ENCODE measurements at regions not wholly inside any gene's neighbourhood (a gene's known extent, or its start where the extent isn't known, plus 50 kb on each side); places are given as distances from the start of the nearest gene placed in this dataset.
"Not testable (repeated sequence)": the region's sequence is repeated elsewhere in the genome, so short reads cannot be mapped to it uniquely, and the experiment has no call there.

- not testable (repeated sequence) for H3K27me3 Mint-ChIP-seq (ENCODE audit: unreplicated experiment); H3K4me3 Mint-ChIP-seq (ENCODE audit: unreplicated experiment); H3K36me3 Mint-ChIP-seq (ENCODE audit: low read depth, unreplicated experiment); H3K4me1 Mint-ChIP-seq (ENCODE audit: unreplicated experiment); H3K27ac Mint-ChIP-seq (ENCODE audit: unreplicated experiment); DNase-seq (ENCODE audit: low spot score); H3K9me3 Mint-ChIP-seq (ENCODE audit: unreplicated experiment)
These were observed 80.9 kb upstream of the ADORA2B start for GRCh38 chr17:15864061-15864460.

DNA sequence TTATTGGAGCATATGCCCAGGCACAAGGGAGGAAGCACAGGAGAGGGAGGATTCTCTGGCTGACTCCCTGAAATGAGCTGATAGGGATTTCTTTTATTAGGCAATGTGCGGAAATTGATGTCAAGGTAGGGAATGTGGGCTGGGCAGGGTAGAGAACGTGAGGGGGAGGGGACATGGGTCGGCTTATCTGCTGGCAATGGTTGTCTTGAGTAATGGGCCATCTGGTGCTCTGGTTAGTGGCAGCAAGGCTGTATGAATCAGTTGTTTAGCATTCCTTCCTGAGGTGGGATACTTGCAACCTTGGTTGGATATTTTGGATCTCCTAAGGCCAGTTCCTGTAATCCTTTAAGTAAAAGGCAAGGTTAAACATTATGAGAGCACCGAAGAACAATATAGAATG lies 80.5 kb upstream of the ADORA2B start:
- H3K27ac Mint-ChIP-seq (ENCODE audit: unreplicated experiment); H3K36me3 Mint-ChIP-seq (ENCODE audit: low read depth, unreplicated experiment); DNase-seq (ENCODE audit: low spot score); H3K4me1 Mint-ChIP-seq (ENCODE audit: unreplicated experiment); H3K9me3 Mint-ChIP-seq (ENCODE audit: unreplicated experiment); H3K27me3 Mint-ChIP-seq (ENCODE audit: unreplicated experiment); H3K4me3 Mint-ChIP-seq (ENCODE audit: unreplicated experiment): not testable (repeated sequence)

GRCh38 chr17:15866015-15866414 lies 78.9 kb upstream of the ADORA2B start:
- H3K4me1 Mint-ChIP-seq (ENCODE audit: unreplicated experiment); H3K4me3 Mint-ChIP-seq (ENCODE audit: unreplicated experiment); H3K27ac Mint-ChIP-seq (ENCODE audit: unreplicated experiment); H3K27me3 Mint-ChIP-seq (ENCODE audit: unreplicated experiment); H3K9me3 Mint-ChIP-seq (ENCODE audit: unreplicated experiment); H3K36me3 Mint-ChIP-seq (ENCODE audit: low read depth, unreplicated experiment); DNase-seq (ENCODE audit: low spot score): not testable (repeated sequence)

- not testable (repeated sequence) for H3K4me3 Mint-ChIP-seq (ENCODE audit: unreplicated experiment); H3K36me3 Mint-ChIP-seq (ENCODE audit: low read depth, unreplicated experiment); H3K9me3 Mint-ChIP-seq (ENCODE audit: unreplicated experiment); H3K4me1 Mint-ChIP-seq (ENCODE audit: unreplicated experiment); H3K27ac Mint-ChIP-seq (ENCODE audit: unreplicated experiment); H3K27me3 Mint-ChIP-seq (ENCODE audit: unreplicated experiment); DNase-seq (ENCODE audit: low spot score)
These were observed 77.6 kb upstream of the ADORA2B start for GRCh38 chr17:15867331-15867730.

DNA sequence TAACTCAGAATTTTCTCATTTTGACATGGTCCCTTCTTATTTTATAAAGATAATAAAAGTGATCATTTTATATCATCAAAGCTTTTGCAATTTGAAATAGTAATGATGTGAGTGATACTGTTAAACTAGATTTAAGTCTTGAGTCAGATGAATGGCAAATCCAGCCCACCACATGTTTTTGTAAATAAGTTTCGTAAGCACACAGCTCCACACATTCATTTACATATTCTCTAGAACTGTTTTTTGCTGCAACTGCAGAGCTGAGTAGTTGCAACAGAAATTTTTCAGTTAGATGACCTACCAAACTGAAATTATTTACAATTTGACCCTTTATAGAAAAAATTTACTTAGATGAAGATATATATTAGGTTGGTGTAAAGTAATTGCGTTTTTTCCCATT lies 75.1 kb upstream of the ADORA2B start:
- H3K27ac Mint-ChIP-seq (ENCODE audit: unreplicated experiment); H3K4me1 Mint-ChIP-seq (ENCODE audit: unreplicated experiment); H3K36me3 Mint-ChIP-seq (ENCODE audit: low read depth, unreplicated experiment); H3K27me3 Mint-ChIP-seq (ENCODE audit: unreplicated experiment); H3K4me3 Mint-ChIP-seq (ENCODE audit: unreplicated experiment); H3K9me3 Mint-ChIP-seq (ENCODE audit: unreplicated experiment); DNase-seq (ENCODE audit: low spot score): not testable (repeated sequence)

- DNase-seq (ENCODE audit: low spot score); H3K36me3 Mint-ChIP-seq (ENCODE audit: low read depth, unreplicated experiment); H3K4me1 Mint-ChIP-seq (ENCODE audit: unreplicated experiment); H3K9me3 Mint-ChIP-seq (ENCODE audit: unreplicated experiment); H3K4me3 Mint-ChIP-seq (ENCODE audit: unreplicated experiment); H3K27me3 Mint-ChIP-seq (ENCODE audit: unreplicated experiment); H3K27ac Mint-ChIP-seq (ENCODE audit: unreplicated experiment): not testable (repeated sequence)
These were observed 72.3 kb upstream of the ADORA2B start for GRCh38 chr17:15872677-15873076.

DNA sequence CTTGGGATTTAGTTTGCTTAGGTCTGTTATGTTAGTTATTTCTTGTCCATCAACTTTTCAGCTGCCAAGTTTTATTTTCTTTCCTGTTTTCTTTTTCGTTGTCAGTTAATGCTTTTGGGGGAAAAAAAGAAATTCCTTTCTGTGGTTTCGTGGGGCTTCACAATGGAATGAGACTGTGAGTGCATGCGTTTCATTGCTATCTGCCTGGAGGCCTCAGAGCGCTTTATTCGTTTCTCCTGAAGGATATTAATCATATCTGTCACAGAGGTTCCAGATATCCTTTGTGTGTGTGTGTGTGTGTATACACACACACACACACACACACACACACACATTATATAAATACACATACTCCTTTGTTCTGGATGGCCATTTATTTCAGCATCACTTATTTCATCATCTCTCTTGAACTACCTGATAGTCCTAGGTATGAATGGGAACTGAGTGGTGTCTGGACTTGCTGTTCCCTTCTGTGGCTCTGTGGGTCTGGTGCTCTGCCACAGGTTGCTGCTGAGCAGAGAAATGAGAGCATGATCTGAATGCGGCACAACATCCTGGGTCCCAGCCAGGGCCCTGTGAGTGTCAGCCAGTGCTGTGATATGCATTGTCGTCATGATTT lies 66.9 kb upstream of the ADORA2B start:
- not testable (repeated sequence) for H3K27me3 Mint-ChIP-seq (ENCODE audit: unreplicated experiment); H3K9me3 Mint-ChIP-seq (ENCODE audit: unreplicated experiment); H3K4me3 Mint-ChIP-seq (ENCODE audit: unreplicated experiment); H3K36me3 Mint-ChIP-seq (ENCODE audit: low read depth, unreplicated experiment); DNase-seq (ENCODE audit: low spot score); H3K4me1 Mint-ChIP-seq (ENCODE audit: unreplicated experiment)
- peak overlapping the region; percentile 61 for H3K27ac Mint-ChIP-seq (ENCODE audit: unreplicated experiment)

- no peak for TF ChIP-seq CTCF (IDR thresholded peaks at IDR 0.05; ENCODE audit: unreplicated experiment)
- no peak for DNase-seq (ENCODE audit: low spot score)
- Mint-ChIP-seq H3K9me3 (ENCODE audit: unreplicated experiment) (no peaks in the 10 kb centered on the region), H3K27ac (ENCODE audit: unreplicated experiment) (no peak overlapping the region), H3K4me1 (ENCODE audit: unreplicated experiment) (no peaks in the 10 kb centered on the region), H3K27me3 (ENCODE audit: unreplicated experiment) (peaks cover 3% of the 10 kb centered on the region), H3K36me3 (ENCODE audit: low read depth, unreplicated experiment) (no peaks in the 10 kb centered on the region), H3K4me3 (ENCODE audit: unreplicated experiment) (no peak overlapping the region)
These were observed 62.7 kb upstream of the ADORA2B start for GRCh38 chr17:15882058-15882720.

All from endothelial cell (in vitro differentiated cells).